Smooth muscle cell of the brain vasculature (primary cell): ENCODE measurements at regions not wholly inside any gene's neighbourhood (a gene's known extent, or its start where the extent isn't known, plus 50 kb on each side); places are given as distances from the start of the nearest gene placed in this dataset.

Source experiments
- DNase-seq: peaks from one replicate; pipeline ENCODE4 v3.0.0-alpha.2; 2012; ENCODE audit warnings: low read depth, low spot score

DNA sequence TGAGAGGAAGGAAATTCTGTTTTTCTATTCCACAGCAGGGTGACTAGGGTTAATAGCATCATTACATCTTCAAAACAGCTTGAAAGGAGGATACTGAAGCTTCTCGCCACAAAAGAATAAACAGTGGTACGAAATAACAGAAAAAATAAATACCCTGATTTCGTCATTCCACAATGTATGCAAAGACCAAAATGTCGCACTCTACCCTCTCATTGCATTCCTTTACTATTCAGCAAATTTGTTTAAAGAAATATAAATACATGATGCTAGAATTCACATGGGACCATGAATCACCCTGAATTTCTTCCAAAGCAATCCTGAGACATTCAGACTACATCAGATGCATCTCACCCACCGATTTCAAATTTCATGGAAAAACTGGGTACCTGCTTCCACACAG, 112.3 kb upstream of the TOP3B start:
- no peak for DNase-seq

GRCh38 chr22:22094514-22094913, 111.9 kb upstream of the TOP3B start:
- no peak for DNase-seq

- no peak for DNase-seq
These were observed 111.2 kb upstream of the TOP3B start for GRCh38 chr22:22093743-22094142.

DNA sequence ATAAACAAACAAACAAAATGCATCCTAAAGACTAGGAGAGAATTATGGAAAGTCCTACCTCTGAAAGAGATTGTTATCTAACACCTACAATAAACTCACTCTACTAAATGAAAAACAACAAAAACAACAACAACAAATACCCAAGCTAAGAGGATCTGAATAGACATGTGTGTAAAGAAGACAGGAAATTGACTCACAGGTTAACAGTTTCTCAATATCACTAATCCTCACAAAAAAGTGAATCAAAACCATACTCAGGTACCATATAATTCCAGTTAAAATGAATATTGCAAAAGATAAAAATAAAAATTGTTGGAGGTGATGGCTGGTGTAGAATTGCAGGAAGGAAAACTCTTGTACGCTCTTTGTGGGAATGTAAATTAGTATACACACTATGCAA, 110.4 kb upstream of the TOP3B start:
- no peak for DNase-seq

DNA sequence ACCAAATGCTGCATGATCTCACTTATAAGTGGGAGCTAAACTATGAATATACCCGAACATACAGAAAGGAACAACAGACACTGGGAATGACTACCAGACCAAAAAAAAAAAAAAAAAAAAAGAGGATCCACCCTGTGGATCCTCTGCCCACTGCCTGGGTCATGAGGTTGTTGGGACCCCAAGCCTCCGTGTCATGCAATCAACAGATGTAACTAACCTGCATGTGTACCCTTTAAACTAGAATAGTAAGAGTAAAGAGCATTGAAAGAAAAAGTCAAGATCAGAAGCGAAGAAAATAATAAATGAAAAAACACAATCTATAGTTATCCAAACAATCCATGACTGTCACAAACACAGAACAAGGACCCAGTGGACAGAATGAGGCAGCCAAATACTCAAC, 109.5 kb upstream of the TOP3B start:
- no peak for DNase-seq

DNA sequence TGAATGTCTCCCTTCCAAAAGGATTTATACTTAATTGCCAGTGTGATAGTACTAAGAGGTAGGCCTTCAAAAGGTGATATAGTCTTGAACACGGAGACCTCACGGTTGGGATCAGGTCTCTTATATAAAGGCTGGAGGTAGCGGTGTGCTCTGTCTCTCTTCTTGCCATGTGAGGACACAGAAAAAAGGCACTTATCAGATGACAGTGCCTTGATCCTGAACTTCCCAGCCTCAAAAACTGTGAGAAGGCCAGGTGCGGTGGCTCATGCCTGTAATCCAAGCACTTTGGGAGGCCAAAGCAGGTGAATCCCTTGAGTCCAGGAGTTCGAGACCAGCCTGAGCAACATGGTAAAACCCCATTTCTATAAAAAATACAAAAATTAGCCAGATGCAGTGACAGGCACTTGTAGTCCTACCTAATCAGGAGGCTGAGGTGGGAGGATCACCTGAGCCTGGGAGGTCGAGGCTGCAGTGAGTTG, 108.9 kb upstream of the TOP3B start:
- no peak for DNase-seq

GRCh38 chr22:22090650-22091399, 108.2 kb upstream of the TOP3B start:
- DNase-seq, result no peak

- DNase-seq, result no peak
These were observed 107.1 kb upstream of the TOP3B start for GRCh38 chr22:22089459-22090308.

DNA sequence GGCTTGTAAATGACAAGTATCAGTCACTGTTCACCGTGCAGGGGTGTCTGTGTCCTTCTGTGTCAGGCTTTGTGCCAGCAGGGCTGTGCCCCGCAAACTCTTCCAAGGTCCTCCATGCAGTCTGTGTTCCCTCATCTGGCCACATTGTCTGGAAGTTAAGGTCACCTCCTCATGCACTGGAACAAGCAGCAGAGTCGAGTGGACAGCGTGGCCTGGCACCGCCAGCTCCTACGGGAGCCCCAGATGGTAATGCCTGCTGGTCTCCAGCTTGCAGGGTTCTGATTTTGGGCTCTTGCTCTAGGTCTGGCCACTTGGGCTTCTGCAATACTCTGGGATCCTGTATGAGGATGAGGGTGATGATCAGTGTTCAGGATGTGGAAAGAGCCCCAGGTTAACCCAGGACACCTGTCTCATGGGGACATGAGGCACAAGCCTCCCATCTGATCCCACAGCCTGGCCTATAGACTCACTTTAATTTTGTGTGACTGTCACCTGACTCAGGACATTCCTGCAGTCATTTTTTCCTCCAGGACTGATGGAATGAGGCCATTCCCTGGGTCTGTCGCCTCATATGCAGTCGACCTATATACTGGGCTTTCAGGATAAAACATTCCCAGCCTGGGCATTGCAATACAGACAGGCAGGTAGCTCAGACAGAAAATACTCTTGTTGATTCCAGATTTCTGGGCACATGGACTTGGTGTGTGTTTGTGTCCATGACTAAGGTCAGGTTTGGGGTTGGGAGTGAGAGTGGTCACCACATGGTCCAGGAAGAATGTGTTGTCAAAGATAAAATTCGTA, 106.3 kb upstream of the TOP3B start:
- no peak for DNase-seq

DNA sequence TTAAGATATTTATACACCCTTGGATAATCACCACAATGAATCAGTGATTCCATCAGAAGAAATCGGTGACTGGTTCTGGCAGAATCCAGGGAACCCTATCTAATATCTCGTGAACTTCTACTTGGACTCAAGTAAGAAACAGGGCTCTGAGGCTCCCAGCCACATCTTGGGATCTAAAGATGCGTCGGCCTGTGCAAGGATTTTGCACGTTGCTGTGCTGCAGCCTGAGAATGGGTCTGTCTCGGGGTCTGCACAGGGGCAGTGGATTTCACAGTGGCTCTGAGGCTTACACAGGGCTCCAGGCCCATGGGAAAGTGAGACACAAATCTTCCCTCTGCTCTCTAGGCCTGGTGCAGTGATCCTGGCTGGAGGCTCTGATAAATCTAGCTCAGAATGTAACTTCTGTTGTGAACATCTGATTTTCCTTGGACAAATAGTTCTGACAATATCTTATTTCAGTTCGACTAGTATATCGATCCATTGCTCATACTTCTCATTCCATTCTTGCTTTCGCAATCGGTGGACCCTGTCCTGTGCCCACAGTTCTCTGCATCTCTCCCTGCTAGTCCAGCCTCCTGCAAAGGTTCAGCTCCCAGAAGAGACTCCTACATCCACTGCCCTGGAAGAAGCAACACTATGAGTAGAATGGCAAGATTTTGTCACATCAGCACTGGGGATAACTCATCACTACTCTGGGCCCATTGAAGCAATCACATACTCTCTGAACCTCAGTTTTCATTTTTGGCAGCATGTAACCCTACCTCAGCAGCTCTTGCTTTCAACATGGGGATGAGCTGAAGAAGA, 105.5 kb upstream of the TOP3B start:
- no peak for DNase-seq

- DNase-seq, result no peak
These were observed 104.0 kb upstream of the TOP3B start for GRCh38 chr22:22086501-22087158.

GRCh38 chr22:22085702-22086500, 103.3 kb upstream of the TOP3B start:
- no peak for DNase-seq

DNA sequence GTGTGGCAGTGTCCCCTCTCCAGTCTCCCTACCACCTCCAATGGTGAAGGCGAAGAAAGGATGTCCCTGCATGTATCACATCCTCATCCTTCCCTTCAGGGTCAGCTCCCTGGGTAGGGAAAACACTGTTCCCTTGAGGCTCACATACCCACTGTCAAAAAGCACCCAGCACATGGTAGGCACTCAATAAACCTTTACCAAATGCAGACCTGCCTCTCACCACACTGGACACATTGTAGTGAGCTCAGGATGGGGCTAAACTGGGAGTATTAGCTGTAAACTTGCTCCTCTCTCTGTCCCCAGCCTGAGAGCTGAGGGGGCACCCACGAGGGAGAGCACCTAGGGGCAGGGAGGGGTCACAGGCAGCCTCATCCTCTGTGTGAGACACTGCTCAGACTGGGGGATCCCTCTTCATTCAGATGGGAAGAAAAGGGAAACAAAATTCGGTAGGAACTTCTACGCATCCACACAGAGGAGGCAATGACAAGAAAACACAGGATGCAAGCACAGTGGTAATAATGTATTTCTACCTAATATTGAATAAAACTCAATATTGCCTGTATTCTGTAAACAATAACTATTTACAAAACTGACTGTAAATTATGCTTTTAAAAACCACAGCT, 101.6 kb upstream of the TOP3B start:
- no peak for DNase-seq

DNA sequence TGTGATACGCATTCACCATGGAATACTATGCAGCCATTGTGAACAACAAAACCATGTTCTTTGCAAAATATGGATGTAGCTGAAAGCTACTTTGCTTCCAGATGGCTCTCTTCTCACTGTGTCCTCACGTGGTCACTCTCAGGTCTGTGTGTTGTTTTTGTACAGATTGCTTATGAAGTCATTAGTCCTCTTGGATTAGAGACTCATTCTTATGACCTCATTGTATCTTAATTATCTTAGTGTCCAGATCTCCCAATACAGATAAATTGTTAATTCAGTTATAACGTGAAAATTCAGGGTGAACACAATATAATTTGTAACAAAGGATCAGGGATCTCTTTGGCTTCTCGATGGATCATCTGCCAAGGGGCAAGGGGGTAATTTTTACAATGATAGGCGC, 100.4 kb upstream of the TOP3B start:
- DNase-seq, result no peak

DNA sequence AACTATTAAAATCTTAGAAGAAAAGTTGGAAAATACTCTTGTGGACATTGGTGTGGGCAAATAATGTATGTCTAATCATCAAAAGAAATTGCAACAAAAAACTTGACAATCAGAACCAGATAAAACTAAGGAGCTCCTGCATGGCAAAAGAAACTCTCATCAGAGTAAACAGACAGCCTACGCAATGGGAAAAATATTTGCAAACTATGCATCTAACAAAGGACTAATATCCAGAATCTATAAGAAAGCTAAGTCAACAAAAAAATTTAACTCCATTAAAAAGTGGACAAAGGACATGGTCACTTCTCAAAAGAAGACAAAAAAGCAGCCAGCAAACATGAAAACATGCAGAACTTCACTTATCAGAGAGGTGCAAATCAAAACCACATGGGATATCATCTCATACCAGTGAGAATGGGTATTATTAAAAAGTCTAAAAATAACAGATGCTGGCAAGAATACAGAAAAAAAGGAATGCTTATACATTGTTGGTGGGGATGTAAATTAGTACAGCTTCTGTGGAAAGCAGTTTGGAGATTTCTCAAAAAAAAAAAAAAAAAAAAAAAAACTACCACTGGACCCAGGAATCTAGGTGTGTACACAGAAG, 99.7 kb upstream of the TOP3B start:
- DNase-seq, result no peak

DNA sequence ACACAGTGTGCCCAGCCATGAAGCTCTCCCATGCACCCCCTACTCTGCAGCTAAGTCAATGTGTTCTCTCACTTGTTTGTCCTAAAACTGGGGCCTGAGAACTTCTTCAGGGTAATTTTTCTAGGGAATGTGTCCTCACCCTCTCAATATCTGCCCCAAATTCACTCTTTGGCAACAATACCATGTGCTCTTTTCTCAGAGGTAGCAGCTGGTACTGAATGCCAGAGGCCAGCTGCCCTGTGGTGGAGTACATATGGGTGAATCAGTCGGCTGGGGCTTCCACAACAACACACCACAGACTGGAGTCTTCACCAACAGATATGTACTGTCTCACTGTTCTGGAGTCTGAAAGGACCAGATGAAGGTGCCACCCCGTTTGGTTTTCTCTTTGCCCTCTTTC, 97.7 kb upstream of the TOP3B start:
- DNase-seq, result no peak

DNA sequence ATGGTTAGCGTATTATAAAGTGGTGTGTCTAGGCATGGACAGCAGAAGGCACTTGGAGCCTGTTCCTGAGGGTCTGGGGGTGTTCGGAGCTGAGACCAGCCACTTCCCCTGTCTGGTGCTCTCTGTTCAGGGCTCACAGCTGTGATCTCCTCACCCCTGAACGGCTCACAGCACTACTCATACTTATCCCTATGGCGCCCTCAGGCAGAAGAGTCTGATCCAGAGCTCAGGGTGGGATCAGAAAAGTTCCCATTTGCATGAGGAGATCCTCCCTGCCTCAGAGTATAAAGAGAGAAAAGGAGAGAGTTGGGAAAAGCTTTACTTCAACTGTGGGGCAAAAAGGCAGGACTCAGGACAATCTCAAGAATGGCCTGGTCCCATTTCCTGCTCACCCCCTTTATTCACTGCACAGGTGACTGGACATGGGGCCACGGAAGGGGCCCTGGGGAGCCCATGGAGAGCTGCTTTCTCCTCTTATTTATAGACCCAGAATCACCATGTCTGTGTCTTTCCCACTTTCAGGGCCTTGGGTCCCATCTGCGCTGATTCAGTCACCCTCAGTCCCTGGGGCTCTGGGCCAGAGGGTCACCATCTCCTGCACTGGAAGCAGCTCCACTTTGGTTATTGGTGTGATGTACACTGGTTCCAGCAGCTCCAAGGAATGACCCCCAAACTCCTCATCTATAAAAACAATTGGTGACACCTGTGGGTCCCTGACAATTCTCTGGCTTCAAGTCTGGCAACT, 97.0 kb upstream of the TOP3B start:
- no peak for DNase-seq

- no peak for DNase-seq
These were observed 95.7 kb upstream of the TOP3B start for GRCh38 chr22:22078329-22078728.
